NT2/D1 (cell line): ENCODE measurements at regions not wholly inside any gene's neighbourhood (a gene's known extent, or its start where the extent isn't known, plus 50 kb on each side); places are given as distances from the start of the nearest gene placed in this dataset.

Experiments
- DNase-seq: peaks from one replicate; pipeline ENCODE4 v3.0.0-alpha.2; 2011; ENCODE audit warnings: low read depth, low spot score
- H3K27me3 ChIP-seq: 2 replicates; pipeline ENCODE4 v1.6.0; 2011; ENCODE audit warnings: mild to moderate bottlenecking; ENCODE audit not compliant: insufficient read length, insufficient read depth
- H3K36me3 ChIP-seq: 2 replicates; pipeline ENCODE4 v1.6.1; 2011; ENCODE audit warnings: mild to moderate bottlenecking, low read length, mixed read lengths; ENCODE audit not compliant: insufficient read depth, insufficient read length
- H3K4me1 ChIP-seq: 2 replicates; pipeline ENCODE4 v1.5.1; 2011; ENCODE audit not compliant: insufficient read depth, insufficient read length
- H3K4me3 ChIP-seq: 2 replicates; pipeline ENCODE4 v1.5.1; 2011; ENCODE audit warnings: low read depth; ENCODE audit not compliant: insufficient read length
- H3K9ac ChIP-seq: 2 replicates; pipeline ENCODE4 v1.6.0; 2011; ENCODE audit warnings: low read depth; ENCODE audit not compliant: insufficient read length
- H3K9me3 ChIP-seq: 2 replicates; pipeline ENCODE4 v1.5.1; 2011; ENCODE audit warnings: mild to moderate bottlenecking, low read length; ENCODE audit not compliant: insufficient read depth
- SUZ12 ChIP-seq: IDR thresholded peaks from 2 replicates; pipeline ENCODE4 v1.6.1; 2011; ENCODE audit not compliant: insufficient read length, insufficient read depth; ENCODE audit errors: extremely low read depth
- YY1 ChIP-seq: IDR thresholded peaks from 2 replicates; pipeline ENCODE4 v1.6.1; 2011; ENCODE audit not compliant: insufficient read length, insufficient read depth
- ZNF274 ChIP-seq: IDR thresholded peaks from 2 replicates; pipeline ENCODE4 v1.6.1; 2011; ENCODE audit warnings: mild to moderate bottlenecking, low read depth, low read length

- H3K36me3 ChIP-seq = no peaks in the 10 kb centered on the region
- TF ChIP-seq YY1 = no peak
- no peak for TF ChIP-seq ZNF274
- no peak for TF ChIP-seq SUZ12
- DNase-seq = no peak
Measured at GRCh38 chr1:198878566-198878965, 239.7 kb downstream of the PTPRC start.

DNA sequence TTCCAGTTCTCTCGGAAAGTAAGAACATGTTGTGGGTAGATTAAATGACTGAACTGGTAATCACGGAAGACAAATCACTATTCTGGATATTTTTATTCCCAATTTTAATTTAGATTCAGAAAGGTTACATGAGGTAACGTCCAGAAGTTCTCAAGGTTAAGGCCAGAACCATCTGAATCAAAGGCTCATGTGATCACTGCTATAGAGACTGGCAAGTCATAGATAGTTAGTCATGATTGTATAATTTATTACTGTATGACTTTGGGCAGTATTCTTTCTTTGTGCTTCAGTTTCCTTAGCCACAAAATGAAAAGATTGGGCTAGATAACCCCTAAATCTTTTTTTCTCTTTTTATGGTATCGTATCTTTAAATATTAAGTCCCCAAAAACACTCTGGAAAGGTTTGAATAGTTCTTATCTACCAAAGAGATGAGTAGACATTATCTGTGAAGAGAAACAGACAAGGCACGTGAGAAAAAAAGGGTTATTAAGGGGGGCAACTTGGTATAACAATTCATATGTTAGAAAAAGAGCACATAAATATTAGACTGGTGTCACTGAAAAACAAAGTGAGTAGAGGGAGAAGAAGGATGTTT is 241.0 kb downstream of the PTPRC start:
- Histone ChIP-seq H3K27me3 (no peaks in the 10 kb centered on the region), H3K36me3 (no peaks in the 10 kb centered on the region), H3K9ac (no peak overlapping the region), H3K9me3 (no peaks in the 10 kb centered on the region), H3K4me1 (no peaks in the 10 kb centered on the region), H3K4me3 (no peak overlapping the region)
- no peak for DNase-seq
- TF ChIP-seq YY1 (no peak), SUZ12 (no peak), ZNF274 (no peak)

More at GRCh38 chr1:198878566-198878965, 239.7 kb downstream of the PTPRC start:
- Histone ChIP-seq H3K9me3 (no peaks in the 10 kb centered on the region), H3K4me3 (no peak overlapping the region), H3K4me1 (no peaks in the 10 kb centered on the region), H3K9ac (no peak overlapping the region), H3K27me3 (no peaks in the 10 kb centered on the region)

DNA sequence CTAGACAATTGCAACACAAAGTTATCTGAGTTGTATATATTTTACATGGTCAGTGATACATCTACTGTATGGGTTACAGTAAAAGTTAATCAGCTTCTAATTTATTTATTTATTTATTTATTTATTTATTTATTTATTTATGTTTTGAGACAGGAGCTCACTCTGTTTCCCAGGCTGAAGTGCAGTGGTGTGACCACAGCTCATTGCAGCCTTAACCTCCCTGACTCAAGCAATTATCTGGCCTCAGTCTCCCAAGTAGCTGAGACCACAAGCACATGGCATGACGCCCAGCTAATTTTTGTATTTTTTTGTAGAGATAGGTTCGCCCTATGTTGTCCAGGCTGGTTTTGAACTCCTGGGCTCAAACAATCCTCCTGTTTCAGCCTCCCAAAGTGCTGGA is 241.6 kb downstream of the PTPRC start:
- H3K9ac ChIP-seq = no peak overlapping the region
- H3K4me1 ChIP-seq = no peaks in the 10 kb centered on the region
- no peaks in the 10 kb centered on the region for H3K27me3 ChIP-seq
- H3K36me3 ChIP-seq = no peaks in the 10 kb centered on the region
- no peak overlapping the region for H3K4me3 ChIP-seq
- H3K9me3 ChIP-seq = no peaks in the 10 kb centered on the region
- no peak for DNase-seq
- TF ChIP-seq YY1 (no peak), ZNF274 (no peak)

- no peaks in the 10 kb centered on the region for H3K36me3 ChIP-seq
- no peaks in the 10 kb centered on the region for H3K9me3 ChIP-seq
- H3K4me1 ChIP-seq = no peaks in the 10 kb centered on the region
- DNase-seq = no peak
- H3K27me3 ChIP-seq = no peaks in the 10 kb centered on the region
- H3K4me3 ChIP-seq = no peak overlapping the region
- TF ChIP-seq YY1 (no peak), SUZ12 (no peak), ZNF274 (no peak)
- H3K9ac ChIP-seq = no peak overlapping the region
Measured at GRCh38 chr1:198880818-198881597, 242.2 kb downstream of the PTPRC start.

DNA sequence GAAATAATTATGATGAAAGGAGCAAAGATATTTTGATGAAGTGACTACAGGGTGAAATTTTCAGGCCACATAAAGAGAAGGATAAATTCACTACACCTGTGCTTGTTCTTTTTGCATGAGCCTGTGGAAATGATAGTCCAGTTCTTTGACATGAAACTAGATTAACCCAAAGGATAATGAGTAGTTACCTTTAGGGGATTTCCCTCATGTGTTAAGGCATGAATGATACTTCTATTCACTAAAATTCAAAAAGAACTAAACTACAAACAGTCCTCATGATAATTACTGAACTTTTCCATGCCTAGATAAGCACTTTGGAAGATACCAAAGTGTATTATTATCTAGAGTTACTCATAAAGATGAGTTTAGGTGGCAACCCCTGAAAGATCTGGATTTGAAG is 244.3 kb downstream of the PTPRC start:
- no peaks in the 10 kb centered on the region for H3K4me1 ChIP-seq
- H3K36me3 ChIP-seq = no peaks in the 10 kb centered on the region
- no peak for DNase-seq
- TF ChIP-seq YY1 (no peak), ZNF274 (no peak), SUZ12 (no peak)
- no peaks in the 10 kb centered on the region for H3K27me3 ChIP-seq
- no peaks in the 10 kb centered on the region for H3K9me3 ChIP-seq
- no peak overlapping the region for H3K4me3 ChIP-seq
- H3K9ac ChIP-seq = no peak overlapping the region

- H3K9me3 ChIP-seq = no peaks in the 10 kb centered on the region
- H3K27me3 ChIP-seq = no peaks in the 10 kb centered on the region
- no peaks in the 10 kb centered on the region for H3K36me3 ChIP-seq
- H3K9ac ChIP-seq = no peak overlapping the region
- no peak overlapping the region for H3K4me3 ChIP-seq
- DNase-seq = no peak
- H3K4me1 ChIP-seq = no peaks in the 10 kb centered on the region
- TF ChIP-seq SUZ12 (no peak), ZNF274 (no peak), YY1 (no peak)
Measured at GRCh38 chr1:198887866-198888265, 249.0 kb downstream of the PTPRC start.

DNA sequence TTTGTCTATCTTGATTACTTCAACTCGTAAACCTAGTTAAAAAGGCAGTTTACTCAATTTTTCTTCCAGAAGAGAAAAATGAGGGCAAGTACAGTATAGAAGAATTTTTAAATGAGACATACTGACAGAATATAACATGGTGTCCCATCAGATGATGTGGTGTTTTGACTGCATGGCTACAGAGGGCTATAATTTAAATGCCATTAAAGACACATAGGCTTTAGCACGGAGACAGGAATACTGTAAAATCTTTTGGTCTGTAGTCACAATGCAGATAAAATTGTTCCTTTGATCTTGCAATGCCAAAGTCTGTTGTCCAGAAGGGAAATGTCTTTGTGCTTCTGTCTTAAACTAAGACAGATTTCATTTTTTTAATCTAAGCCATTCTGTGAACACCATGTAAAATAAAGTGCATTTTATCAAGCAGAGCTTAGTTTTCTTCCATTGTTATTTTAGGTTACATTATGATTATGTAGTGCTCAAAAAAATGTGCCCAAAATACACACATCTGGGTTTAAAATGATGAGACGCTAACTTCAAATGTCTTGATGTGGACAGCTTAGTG is 249.6 kb downstream of the PTPRC start:
- no peaks in the 10 kb centered on the region for H3K9me3 ChIP-seq
- H3K27me3 ChIP-seq = no peaks in the 10 kb centered on the region
- no peak for DNase-seq
- H3K4me3 ChIP-seq = no peak overlapping the region
- H3K4me1 ChIP-seq = no peaks in the 10 kb centered on the region
- TF ChIP-seq SUZ12 (no peak), YY1 (no peak), ZNF274 (no peak)
- no peaks in the 10 kb centered on the region for H3K36me3 ChIP-seq
- H3K9ac ChIP-seq = no peak overlapping the region
